Stimulated activated CD8-positive, alpha-beta memory T cell treated with anti-CD3 and anti-CD28 coated beads, Interleukin-4, amount 100 ng/mL, for 1 hour (primary cell): ENCODE measurements at regions not wholly inside any gene's neighbourhood (a gene's known extent, or its start where the extent isn't known, plus 50 kb on each side); places are given as distances from the start of the nearest gene placed in this dataset.

Source experiments
- DNase-seq, 2 donors: peaks; one replicate each; pipeline ENCODE4 v3.0.0-alpha.2; 2020; ENCODE audit warnings: low read depth in 2 of 2, low spot score in 1 of 2

GRCh38 chr1:38578271-38578951, 281.2 kb downstream of the RRAGC start:
- DNase-seq = no peak

DNA sequence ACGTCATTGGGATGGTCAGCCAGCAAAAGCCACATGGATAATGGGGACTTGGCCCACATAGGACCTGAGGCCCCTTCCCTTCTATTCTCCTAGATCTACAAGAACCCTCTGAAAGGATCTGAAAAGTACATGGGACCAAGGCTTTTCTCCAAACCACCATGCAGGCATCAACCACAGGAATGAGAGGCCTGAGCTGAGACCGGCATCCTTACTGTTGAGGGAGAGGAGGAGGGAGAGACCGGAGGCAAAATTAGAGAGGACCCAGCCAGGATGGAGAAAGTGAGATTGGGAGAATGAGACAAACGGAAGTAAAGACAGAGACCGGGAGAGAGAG, 281.7 kb downstream of the RRAGC start:
- no peak for DNase-seq

DNA sequence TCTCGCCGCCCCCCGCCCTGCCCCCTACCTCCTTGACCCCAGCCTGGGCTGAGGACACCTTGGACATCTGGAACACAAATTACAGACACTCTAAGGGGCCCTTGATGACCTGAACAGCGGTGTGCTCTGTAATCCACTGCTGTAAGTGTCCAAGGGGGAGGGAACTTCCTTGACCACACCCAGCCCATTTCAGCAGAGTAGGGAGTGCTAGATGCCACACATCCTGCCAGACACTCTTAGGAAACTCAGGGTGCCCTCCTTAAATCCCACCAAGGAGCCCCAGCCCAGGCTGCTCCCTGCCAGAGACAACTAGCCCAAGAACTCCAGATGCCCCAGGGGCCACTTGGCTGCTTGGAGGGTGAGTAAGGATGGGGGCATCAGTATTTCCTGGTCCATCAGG, 282.2 kb downstream of the RRAGC start:
- no peak for DNase-seq

GRCh38 chr1:38576241-38576640, 283.3 kb downstream of the RRAGC start:
- DNase-seq = no peak

DNA sequence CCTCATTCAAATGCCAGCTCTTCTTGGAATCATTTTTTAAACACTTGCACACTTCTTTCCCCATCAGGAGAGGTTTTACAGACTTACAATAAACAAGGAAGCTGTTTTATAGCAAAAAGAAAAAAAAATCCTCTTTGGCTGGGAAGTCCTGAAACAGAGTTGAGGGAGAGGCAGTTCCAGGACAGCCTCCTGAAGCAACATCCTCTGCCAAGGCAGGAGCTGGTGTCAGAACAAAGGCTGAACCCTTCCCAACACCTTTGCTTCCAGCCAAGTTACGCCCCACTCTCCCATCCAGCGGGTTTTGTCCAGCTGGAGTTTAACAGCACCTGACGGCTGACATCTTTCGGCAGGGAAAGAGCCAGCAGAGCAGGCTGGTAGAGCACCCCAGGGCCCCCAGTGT, 287.8 kb downstream of the RRAGC start:
- DNase-seq = no peak

DNA sequence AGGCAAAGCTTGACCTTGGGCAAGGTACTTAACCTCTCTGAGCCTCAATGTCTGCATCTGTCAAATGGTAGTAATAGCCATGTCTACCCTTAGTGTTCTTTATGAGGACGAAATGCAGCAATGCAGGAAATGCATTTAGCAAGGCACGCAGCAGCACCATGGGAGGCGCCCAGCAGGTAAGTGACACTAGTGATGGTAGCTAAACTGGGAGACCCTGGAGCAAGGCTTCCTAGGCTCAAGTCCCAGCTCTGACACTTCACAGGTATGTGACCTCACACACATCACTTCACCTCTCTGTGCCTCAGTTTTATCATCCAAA, 289.0 kb downstream of the RRAGC start:
- DNase-seq = no peak

DNA sequence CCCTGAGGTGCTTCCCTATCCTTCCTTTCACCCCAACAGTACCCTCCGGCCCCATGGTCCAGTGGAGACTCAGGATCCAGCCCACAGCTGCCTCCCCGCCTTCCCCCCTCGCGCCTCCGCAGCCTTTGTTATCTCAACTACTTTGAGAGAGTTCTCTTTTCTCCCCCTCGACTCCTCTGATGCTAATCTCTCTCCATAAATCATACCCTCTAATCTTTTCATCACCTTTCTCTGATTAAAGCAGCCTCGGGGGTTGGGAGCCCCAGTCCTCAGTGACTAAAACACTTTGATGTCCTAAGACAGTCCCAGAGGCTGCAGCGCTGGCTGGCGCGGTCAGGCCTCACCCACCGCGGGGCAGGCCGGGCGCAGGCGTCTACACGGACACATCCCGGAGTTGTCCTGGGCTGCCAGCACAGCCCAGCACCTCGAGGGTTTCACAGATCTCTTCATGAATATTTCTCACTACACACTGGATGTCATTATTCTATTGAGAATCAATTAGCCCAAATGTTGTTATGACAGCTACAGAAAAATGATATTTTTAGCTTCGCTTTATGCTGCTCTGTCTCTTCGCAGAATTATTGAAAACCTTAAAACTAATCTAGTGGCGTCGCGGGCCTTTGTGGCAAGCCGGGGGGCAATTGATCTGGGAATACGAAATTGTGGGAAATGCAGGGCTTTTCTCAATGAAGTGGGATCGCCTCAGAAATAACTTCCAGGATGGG, 289.5 kb downstream of the RRAGC start:
- no peak for DNase-seq

DNA sequence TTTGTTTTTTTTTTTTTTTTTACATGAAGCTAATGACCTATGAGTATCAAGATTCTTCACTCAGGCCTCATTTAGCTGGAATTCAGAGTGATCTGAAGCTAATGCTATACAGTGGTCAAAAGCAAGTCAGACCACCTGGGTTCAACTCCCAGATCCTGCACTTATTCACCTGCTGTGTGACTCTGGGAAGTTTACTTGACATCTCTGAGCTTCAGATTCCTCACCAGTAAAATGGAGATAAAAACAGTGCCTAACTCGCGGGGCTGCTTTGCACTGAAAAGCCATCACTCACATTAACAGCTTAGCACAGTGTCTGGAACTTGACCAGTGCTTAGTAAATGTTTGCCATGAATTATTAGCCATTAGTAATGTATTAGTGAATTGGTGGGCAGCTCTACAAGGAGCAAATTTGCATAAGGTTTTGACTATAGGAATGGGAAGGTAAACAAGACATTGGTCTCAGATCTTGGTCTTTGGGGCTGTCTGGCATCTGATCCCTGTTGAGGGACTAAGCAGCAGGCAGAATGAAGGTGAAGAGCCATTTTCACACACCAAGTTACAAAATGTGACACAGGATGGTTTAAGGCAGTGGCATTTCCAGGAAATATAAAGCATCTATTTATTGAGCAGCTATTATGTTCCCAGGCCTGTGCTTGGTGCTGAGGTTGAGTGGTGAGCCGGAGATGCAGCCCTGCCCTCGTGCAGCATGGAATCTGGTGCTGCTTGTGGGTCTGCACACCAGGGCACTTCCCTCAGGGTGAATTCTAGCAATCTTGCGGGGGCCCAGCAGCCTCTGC, 291.3 kb downstream of the RRAGC start:
- no peak for DNase-seq

- no peak for DNase-seq
Measured at GRCh38 chr1:38567401-38567800, 292.2 kb downstream of the RRAGC start.

DNA sequence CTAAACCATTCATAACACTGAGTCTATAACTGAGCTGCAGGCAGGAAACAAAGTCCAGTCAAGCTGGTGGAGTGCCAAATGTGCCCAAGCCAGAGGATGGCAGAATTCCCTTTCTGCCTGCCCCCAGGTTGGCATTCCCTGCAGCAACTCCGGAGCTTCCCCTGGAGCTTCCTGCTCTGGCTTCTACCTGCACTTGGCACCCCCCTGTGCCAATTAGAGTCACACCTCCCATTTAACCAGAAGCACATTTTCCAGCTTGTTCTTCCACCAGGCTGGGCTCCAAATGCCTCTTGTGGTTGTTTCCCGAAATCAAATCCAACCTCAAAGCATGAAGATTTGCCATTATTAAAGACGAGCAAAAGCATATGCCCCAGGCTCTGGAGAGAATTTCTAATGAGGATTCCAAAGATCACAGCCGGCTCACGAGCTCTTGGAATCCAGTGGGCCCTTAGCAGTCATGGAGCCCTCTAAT, 294.5 kb downstream of the RRAGC start:
- no peak for DNase-seq

GRCh38 chr1:38563942-38564735, 295.4 kb downstream of the RRAGC start:
- DNase-seq = no peak

DNA sequence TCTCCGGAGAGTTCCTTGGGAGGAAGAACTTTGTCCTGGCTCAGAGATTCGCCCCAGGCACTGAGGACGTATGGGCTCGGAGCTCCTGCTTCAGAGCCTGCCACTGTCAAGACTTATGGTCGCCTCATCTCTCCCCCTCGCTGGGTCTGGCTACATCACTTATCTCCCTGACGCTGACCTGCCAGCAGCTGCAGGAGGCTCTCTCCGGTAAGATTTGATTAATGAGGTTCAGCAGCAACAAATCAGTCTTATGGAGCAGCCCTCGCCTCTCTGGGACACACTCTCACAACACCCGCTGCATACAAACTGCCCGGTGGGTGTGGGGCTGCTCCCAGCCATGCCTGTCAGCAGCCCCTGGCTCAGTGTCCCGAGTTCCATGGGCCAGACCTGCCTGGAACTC, 297.8 kb downstream of the RRAGC start:
- no peak for DNase-seq

DNA sequence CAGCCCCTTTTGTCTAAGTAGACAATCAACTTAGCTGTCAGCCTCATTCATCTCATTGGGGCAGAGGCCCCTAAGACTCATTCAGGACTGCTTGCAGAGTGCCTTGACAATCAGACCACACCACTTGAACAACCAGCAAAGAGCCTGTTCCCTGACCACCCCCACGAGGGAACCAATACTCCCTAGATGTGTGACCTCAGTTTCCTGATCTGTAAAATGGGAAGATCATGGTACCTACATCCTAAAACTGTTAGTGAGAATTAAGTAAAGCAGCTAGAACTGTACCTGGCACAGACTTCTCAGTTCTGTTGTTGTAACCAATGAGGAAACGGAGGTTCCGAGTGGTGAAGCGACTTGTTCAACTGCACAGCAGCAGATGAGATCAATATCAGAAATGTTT, 298.5 kb downstream of the RRAGC start:
- DNase-seq = no peak

DNA sequence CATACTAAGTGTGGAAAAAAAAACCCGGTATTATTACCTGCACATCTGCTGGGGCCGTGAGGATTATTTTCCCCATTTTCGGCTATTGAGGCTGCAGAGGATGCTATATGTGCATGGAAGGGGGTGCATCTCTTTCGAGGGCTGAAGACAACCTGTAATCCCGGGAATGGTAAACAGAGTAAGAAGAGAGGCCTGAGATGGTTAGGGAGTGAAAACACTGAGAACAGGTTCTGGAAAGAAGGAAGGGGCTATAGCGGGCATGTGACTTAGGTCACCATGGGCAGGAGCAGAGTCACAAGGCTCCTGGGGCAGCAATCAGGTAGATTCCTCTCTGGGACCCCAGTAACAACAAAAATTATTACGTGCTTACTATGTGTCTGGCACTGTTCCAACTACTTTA, 299.1 kb downstream of the RRAGC start:
- DNase-seq = no peak

- DNase-seq = peak; percentile 28 to 60
Measured at GRCh38 chr1:38559446-38560165, 300.0 kb downstream of the RRAGC start.

DNA sequence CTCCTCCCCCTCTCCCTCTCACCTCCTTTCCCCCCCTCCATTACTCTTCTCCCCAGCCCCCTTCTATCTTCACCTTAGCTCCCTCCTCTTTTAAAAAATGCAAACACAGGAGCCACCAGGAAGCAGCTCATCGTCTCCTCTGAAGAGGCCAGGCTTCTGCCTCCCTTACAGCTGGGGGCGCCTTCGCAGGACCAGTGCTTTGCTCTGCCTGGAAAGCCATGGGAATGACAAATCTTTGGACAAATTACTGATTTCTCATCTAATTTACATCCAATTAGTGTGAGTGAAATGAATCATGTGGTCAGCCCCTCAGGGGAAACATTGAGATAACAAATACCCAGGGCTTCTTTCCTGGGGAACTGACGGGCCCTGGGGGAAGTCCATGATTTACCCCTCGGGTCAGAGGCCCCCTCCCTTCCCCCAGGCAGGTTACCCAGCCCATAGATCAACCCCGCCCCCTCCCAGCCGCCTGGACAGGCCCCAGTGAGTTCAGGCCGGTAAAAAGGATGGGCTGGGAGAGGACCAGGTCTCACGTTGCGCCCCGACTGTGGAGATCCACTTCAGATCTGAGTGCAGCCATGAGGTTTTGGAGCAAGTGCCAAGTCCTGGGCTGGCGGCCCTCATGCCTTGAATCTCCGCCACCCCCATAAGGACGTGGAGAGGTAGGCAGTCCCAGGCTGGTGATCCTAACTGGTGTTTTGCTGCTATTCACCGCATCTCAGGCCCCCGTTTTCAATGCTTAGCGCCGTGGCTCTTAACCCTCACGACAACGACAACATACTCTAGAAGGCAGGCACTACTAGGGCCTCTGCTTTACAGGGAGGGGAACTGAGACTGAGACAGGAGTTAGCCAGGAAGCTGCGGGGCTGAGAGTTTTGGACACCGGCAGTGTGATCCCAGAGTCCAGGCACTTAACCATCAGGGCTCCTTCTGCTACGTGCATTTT, 300.8 kb downstream of the RRAGC start:
- no peak for DNase-seq

GRCh38 chr1:38558055-38558454, 301.5 kb downstream of the RRAGC start:
- no peak for DNase-seq

DNA sequence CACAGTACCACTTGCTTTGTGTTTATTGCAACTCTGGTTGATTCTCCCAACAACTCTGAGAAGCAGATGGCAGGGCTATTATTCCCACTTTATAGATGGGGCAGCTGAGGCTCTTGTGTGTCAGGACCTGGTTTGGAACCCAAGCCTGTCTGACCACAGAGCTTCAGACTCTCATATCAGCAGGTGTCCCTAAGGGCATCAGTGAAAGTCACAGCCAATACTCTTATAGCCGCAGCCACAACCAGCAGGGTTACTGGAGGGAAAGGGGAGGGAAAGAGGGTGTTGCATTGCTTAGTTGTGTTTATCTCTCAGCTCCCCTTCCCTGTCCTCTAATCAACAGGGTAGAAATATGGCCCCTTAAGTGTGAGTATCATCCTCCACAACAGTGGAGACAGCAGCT, 304.0 kb downstream of the RRAGC start:
- no peak for DNase-seq

GRCh38 chr1:38555130-38555529, 304.4 kb downstream of the RRAGC start:
- no peak for DNase-seq
